GM12873 (cell line): ENCODE measurements at regions not wholly inside any gene's neighbourhood (a gene's known extent, or its start where the extent isn't known, plus 50 kb on each side); places are given as distances from the start of the nearest gene placed in this dataset.

ENCODE experiments used
- CTCF ChIP-seq: IDR thresholded peaks from 2 replicates; pipeline ENCODE4 v1.5.1; 2012; ENCODE audit warnings: low read depth, mild to moderate bottlenecking, moderate library complexity, low read length, control low read depth; ENCODE audit not compliant: insufficient read depth; ENCODE audit errors: missing control alignments

GRCh38 chr10:83921984-83922860, 217.1 kb upstream of the GHITM start:
- TF ChIP-seq CTCF, result no peak

- no peak for TF ChIP-seq CTCF
Measured at GRCh38 chr10:83925133-83925532, 214.2 kb upstream of the GHITM start.

GRCh38 chr10:83926606-83927005, 212.7 kb upstream of the GHITM start:
- TF ChIP-seq CTCF, result no peak

- TF ChIP-seq CTCF, result no peak
Measured at GRCh38 chr10:83927166-83927565, 212.1 kb upstream of the GHITM start.

DNA sequence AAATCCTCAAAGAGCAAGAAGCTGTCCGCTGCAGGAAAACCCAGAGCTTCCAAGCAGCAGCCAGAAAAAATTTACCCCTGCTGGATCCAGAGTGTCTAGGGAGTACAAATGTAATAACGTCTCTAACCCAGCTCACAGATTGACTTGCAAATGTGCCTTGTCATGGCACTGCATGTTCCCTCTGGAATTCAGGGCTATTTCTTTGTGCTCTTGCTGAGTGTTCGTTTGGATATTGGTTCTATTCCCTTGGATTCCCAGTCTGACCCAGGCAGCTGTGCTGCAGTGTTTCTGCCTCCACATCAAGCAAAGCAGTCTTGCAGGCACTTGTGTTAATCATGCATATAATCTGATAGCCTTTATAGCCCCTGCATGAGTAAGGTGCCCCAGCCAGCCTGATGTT, 209.9 kb upstream of the GHITM start:
- TF ChIP-seq CTCF, result no peak

GRCh38 chr10:83931669-83932068, 207.6 kb upstream of the GHITM start:
- no peak for TF ChIP-seq CTCF

DNA sequence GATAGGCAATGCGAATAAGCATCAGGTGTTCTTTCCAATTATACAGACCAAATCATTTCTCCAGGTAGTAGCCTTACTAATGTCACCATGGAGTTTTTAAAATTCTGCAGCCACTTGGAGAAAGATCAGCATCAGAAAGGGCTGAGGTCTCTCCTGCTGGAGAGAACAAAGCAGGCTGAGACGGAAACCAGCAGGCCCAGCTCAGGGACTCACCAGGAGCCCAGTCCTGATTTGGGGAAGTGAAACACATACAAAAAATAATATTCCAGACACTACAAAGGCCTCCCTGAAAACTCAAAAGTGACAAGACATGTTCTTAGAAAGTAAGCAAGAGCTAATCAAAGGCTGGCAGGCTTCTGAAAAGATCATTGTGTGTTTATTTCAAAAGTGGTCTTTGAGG, 207.1 kb upstream of the GHITM start:
- TF ChIP-seq CTCF, result no peak

- no peak for TF ChIP-seq CTCF
Measured at GRCh38 chr10:83934062-83934461, 205.2 kb upstream of the GHITM start.
